CD4-positive, alpha-beta T cell (primary cell): ENCODE measurements at regions not wholly inside any gene's neighbourhood (a gene's known extent, or its start where the extent isn't known, plus 50 kb on each side); places are given as distances from the start of the nearest gene placed in this dataset.

Source experiments
- ATAC-seq: fragments of 200-7000 bp; cut with Tn5 transposase; one replicate; pipeline ENCODE4 v1.10.0; 2022; ENCODE audit warnings: mild to moderate bottlenecking; ENCODE audit not compliant: poor library complexity
- CTCF ChIA-PET: fragments of 350-600 bp; sonication (Branson Sonifier 250); formaldehyde crosslinking; loops from one replicate; lab custom pipeline; 2021; ENCODE audit warnings: antibody characterized with exemption, inconsistent platforms; lab: Charles Lee
- POLR2A ChIA-PET: fragments of 350-600 bp; sonication (Branson Sonifier 250); formaldehyde crosslinking; loops from one replicate; lab custom pipeline; 2021; ENCODE audit warnings: antibody characterized with exemption, inconsistent platforms; lab: Charles Lee
- DNase-seq, 14 experiments: peaks; one replicate each; pipeline ENCODE4 v3.0.0-alpha.2; 2013 to 2020; ENCODE audit warnings: mixed read lengths in 2 of 14
- H3K27ac ChIP-seq, 2 donors: one replicate each; pipeline versions ENCODE4 v1.5.1 to v1.7.0; 2013; ENCODE audit warnings: low read length in 2 of 2, low read depth in 1 of 2, mild to moderate bottlenecking in 1 of 2
- H3K27me3 ChIP-seq, 2 experiments: 1 replicate in 1 of 2; 2 replicates in 1 of 2; pipeline versions ENCODE4 v1.6.1 to v1.7.0; 2013; ENCODE audit warnings: low read length in 2 of 2, control low read depth in 1 of 2, mild to moderate bottlenecking in 1 of 2, moderate library complexity in 1 of 2; ENCODE audit not compliant: insufficient read depth in 2 of 2, control insufficient read depth in 1 of 2
- H3K36me3 ChIP-seq: one replicate; pipeline ENCODE4 v1.6.1; 2013; ENCODE audit warnings: low read length, control low read depth; ENCODE audit not compliant: insufficient read depth
- H3K4me1 ChIP-seq: one replicate; pipeline ENCODE4 v1.6.1; 2013; ENCODE audit warnings: low read length, control low read depth; ENCODE audit not compliant: insufficient read depth
- H3K4me3 ChIP-seq: one replicate; pipeline ENCODE4 v1.5.1; 2013; ENCODE audit warnings: mild to moderate bottlenecking, low read length, moderate library complexity
- H3K9me3 ChIP-seq, 2 experiments: 1 replicate in 1 of 2; 2 replicates in 1 of 2; pipeline versions ENCODE4 v1.6.1 to v1.7.0; 2013; ENCODE audit warnings: low read length in 2 of 2, mild to moderate bottlenecking in 2 of 2, control low read depth in 1 of 2, moderate library complexity in 1 of 2; ENCODE audit not compliant: control insufficient read depth in 1 of 2, insufficient read depth in 1 of 2
- H3K27ac Mint-ChIP-seq: one replicate; pipeline ENCODE4 v1.8.0; 2020; ENCODE audit warnings: mixed read lengths
- H3K27me3 Mint-ChIP-seq: one replicate; pipeline ENCODE4 v1.8.0; 2021; ENCODE audit warnings: mixed read lengths
- H3K36me3 Mint-ChIP-seq: one replicate; pipeline ENCODE4 v1.8.0; 2021; ENCODE audit warnings: low read depth, mixed read lengths
- H3K4me1 Mint-ChIP-seq: one replicate; pipeline ENCODE4 v1.8.0; 2021; ENCODE audit warnings: low read depth, mixed read lengths
- H3K4me3 Mint-ChIP-seq: one replicate; pipeline ENCODE4 v1.8.0; 2020; ENCODE audit warnings: mild to moderate bottlenecking, mixed read lengths
- H3K9me3 Mint-ChIP-seq: one replicate; pipeline ENCODE4 v1.8.0; 2020; ENCODE audit warnings: mixed read lengths
- intact Hi-C, 2 experiments: fragments of 100-400 bp; cut with DNase I in 1 of 2; cut with micrococcal nuclease in 1 of 2; formaldehyde crosslinking; loops; one replicate each; pipeline versions ENCODE4 v1.15.1 to v1.9.0; 2023 to 2025; cut with DNase I, micrococcal nuclease
- TF ChIP-seq, protein P1 (sequence below): fragments of 200-600 bp; IDR thresholded peaks from one replicate; pipeline ENCODE4 v1.8.0; 2022; ENCODE audit warnings: antibody characterized with exemption, mild to moderate bottlenecking

GRCh38 chr4:30427932-30428331, 292.2 kb upstream of the PCDH7 start:
- no peaks in the 10 kb centered on the region for H3K4me1 ChIP-seq
- CTCF ChIA-PET, result no interaction called here
- no peaks in the 10 kb centered on the region for H3K36me3 ChIP-seq
- DNase-seq, result no peak
- no peak overlapping the region for H3K4me3 ChIP-seq
- H3K27me3 Mint-ChIP-seq, result no peaks in the 10 kb centered on the region
- TF ChIP-seq, protein P1, sequence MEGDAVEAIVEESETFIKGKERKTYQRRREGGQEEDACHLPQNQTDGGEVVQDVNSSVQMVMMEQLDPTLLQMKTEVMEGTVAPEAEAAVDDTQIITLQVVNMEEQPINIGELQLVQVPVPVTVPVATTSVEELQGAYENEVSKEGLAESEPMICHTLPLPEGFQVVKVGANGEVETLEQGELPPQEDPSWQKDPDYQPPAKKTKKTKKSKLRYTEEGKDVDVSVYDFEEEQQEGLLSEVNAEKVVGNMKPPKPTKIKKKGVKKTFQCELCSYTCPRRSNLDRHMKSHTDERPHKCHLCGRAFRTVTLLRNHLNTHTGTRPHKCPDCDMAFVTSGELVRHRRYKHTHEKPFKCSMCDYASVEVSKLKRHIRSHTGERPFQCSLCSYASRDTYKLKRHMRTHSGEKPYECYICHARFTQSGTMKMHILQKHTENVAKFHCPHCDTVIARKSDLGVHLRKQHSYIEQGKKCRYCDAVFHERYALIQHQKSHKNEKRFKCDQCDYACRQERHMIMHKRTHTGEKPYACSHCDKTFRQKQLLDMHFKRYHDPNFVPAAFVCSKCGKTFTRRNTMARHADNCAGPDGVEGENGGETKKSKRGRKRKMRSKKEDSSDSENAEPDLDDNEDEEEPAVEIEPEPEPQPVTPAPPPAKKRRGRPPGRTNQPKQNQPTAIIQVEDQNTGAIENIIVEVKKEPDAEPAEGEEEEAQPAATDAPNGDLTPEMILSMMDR, result no peak
- H3K9me3 Mint-ChIP-seq, result peaks cover 13% of the 10 kb centered on the region
- intact Hi-C loops, result no loop called here
- H3K4me1 Mint-ChIP-seq, result no peaks in the 10 kb centered on the region
- H3K27ac Mint-ChIP-seq, result no peak overlapping the region
- H3K27ac ChIP-seq, result no peak overlapping the region
- peaks cover 3 to 7% of the 10 kb centered on the region in 2 experiments for H3K9me3 ChIP-seq
- no peak overlapping the region for H3K4me3 Mint-ChIP-seq
- H3K27me3 ChIP-seq, result no peaks in the 10 kb centered on the region
- H3K36me3 Mint-ChIP-seq, result no peaks in the 10 kb centered on the region
- no peak for ATAC-seq
- POLR2A ChIA-PET, result no interaction called here

GRCh38 chr4:30429813-30430761, 290.1 kb upstream of the PCDH7 start:
- Mint-ChIP-seq H3K4me3 (no peak overlapping the region), H3K9me3 (peaks cover 14% of the 10 kb centered on the region), H3K27me3 (no peaks in the 10 kb centered on the region), H3K36me3 (no peaks in the 10 kb centered on the region), H3K27ac (no peak overlapping the region), H3K4me1 (no peaks in the 10 kb centered on the region)
- CTCF ChIA-PET, result no interaction called here
- DNase-seq (no peak), ATAC-seq (no peak)
- no peaks in the 10 kb centered on the region for H3K36me3 ChIP-seq
- H3K27me3 ChIP-seq, result no peaks in the 10 kb centered on the region
- intact Hi-C loops, result no loop called here
- TF ChIP-seq, protein P1, result no peak
- H3K27ac ChIP-seq, result no peak overlapping the region
- H3K9me3 ChIP-seq, result peaks cover 0 to 7% of the 10 kb centered on the region in 2 experiments
- no peak overlapping the region for H3K4me3 ChIP-seq
- H3K4me1 ChIP-seq, result no peaks in the 10 kb centered on the region
- POLR2A ChIA-PET, result no interaction called here

DNA sequence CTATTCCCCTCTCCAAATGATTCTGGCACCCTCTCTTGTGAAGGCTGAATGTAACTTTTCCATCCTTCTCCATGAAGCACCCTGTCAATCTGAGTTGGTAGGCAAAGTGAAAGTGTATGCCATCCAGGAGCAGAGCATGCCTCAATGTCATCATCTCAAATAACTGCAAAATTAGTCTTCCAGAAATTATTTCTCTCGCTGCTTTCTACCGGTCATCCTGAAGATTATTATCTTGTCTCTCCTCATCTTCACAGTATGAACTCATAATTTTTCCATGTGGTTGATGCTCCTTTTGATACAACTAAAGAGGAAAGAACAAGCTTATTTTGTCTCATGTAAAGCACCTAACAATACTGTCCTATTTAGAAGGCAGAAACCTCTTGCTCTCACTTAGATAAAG, 285.5 kb upstream of the PCDH7 start:
- Mint-ChIP-seq H3K9me3 (peaks cover 13% of the 10 kb centered on the region), H3K27me3 (no peaks in the 10 kb centered on the region), H3K4me3 (no peak overlapping the region), H3K4me1 (no peaks in the 10 kb centered on the region), H3K36me3 (no peaks in the 10 kb centered on the region), H3K27ac (no peak overlapping the region)
- Histone ChIP-seq H3K9me3 (no peaks in the 10 kb centered on the region), H3K27ac (no peak overlapping the region), H3K27me3 (no peaks in the 10 kb centered on the region), H3K36me3 (no peaks in the 10 kb centered on the region), H3K4me1 (no peaks in the 10 kb centered on the region), H3K4me3 (no peak overlapping the region)
- TF ChIP-seq, protein P1, result no peak
- intact Hi-C loops, result no loop called here
- DNase-seq, result no peak
- no peak for ATAC-seq
- ChIA-PET CTCF (no interaction called here), POLR2A (no interaction called here)
